HG02610 (cell line): ENCODE measurements at regions not wholly inside any gene's neighbourhood (a gene's known extent, or its start where the extent isn't known, plus 50 kb on each side); places are given as distances from the start of the nearest gene placed in this dataset.
"Not testable (repeated sequence)": the region's sequence is repeated elsewhere in the genome, so short reads cannot be mapped to it uniquely, and the experiment has no call there.

Source experiments
- ATAC-seq: cut with Tn5 transposase; IDR thresholded peaks from one replicate; pipeline ENCODE4 v1.9.1; 2021; ENCODE audit warnings: mild to moderate bottlenecking, moderate library complexity; ENCODE audit not compliant: unreplicated experiment

DNA sequence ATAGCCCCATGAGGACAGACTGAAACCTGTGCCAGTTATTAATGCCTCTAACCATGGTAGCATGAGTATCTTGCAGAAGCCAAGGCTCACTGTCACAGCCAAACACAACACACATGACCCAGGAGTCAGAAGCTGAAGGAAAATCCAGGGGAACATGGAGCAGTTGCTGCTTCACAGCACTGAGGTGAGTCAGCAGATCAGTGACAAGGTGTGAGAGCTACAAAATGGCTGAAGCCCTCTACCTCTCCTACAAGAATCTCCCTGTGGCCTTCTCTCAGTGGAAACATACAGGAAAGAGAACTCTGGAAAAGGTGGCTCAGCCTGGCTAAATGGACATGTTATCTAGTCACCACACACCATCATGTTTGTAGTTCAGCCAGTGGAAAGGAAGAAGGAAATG is 93.5 kb downstream of the NAB1 start:
- ATAC-seq, result no peak

DNA sequence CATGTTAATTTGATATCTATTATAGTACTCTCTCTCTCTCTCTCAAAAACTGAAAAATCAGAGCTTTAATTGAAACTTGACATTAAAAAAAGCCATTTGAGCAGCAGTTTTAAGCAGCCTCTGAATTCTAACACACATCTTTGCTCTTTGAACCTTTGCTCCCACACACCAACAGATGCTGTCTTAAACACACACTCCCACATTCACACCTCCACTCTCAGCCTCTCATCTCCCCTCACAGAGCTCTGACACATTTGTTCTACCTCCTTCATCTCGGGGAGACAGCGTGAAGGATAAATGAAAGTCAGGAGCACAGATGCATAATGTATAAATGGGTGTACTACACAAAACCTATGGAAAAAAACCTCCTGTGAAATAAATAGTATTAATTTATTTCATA is 95.2 kb downstream of the NAB1 start:
- no peak for ATAC-seq

DNA sequence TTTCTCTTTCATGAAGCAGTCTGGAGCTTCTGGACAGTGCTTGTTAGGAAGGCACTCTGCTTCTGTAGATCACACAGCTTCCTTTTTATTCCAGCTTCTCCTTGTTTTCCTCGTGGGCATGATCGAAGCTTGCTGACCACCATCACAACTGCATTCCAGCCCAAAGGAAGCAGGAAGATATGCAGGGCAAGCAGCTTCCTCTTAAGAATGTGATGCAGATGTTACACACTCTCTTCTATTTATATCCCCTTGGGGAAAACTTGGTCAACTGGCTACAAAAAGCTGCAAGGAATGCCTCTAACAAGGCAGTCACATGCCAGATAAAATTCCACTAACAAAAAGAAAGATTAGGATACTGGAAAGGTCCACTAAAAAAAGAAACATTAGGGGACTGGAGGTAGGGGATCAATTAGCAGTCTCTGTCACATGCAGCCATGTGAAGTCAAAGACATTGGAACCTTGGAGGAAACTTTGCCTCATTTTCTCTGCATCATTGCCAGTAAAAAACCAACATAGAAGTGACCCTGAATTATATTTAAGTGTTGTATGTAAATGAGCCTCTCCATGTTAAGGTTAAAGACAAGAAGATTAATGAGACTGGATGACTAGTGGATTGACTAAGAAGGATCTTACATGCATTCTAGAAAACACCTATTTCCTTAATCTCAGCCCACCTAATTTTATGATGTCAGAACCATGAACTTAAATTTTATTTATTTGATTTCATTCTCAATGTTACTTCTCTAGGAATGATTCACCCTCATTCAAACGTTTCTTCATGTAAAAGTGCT is 98.3 kb downstream of the NAB1 start:
- ATAC-seq, result no peak

- ATAC-seq, result no peak
Observed at GRCh38 chr2:190748966-190749365, 100.1 kb downstream of the NAB1 start.

GRCh38 chr2:190755772-190756415 is 107.0 kb downstream of the NAB1 start:
- no peak for ATAC-seq

- no peak for ATAC-seq
Observed at GRCh38 chr2:190759749-190760213, 110.9 kb downstream of the NAB1 start.

- ATAC-seq, result not testable (repeated sequence)
Observed at GRCh38 chr2:190760353-190761150, 111.7 kb downstream of the NAB1 start.

GRCh38 chr2:190761216-190761615 is 112.3 kb downstream of the NAB1 start:
- not testable (repeated sequence) for ATAC-seq

DNA sequence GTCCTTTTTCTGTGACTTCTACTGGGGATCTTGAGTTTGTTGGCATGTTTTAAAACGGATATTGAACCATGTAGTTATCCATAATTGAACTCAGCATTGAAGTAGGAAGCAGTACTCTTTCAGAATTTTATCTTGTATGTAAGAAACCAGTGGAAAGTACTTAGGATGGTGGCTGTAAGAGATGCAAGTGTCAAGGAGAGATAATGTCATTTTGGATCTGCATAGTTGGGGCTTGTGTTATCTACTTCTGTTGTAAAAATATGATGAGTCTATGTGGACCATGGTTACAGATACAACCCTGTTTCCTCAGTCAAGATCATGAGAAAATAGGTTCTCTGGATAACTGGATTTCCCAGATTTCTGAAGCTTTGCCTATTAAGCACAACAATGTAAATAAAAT is 113.7 kb downstream of the NAB1 start:
- ATAC-seq, result no peak

DNA sequence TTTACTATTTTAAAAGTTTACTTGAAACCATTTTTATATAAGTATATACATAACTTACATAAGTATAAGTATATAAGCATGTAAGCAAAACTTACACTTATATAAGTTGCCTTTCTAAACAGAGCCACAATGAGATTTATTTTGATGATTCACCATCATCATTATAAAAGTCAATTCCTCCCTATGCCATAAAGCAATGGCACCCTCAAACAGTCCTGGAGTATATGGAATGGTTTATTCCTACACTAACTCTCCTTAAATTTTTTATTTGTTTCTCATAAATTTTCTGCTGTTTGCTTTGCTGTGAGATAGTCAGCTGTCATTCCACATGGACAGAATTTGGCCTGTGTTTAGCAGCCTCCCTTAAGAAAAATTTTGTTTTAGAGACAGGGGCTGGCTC is 114.2 kb downstream of the NAB1 start:
- no peak for ATAC-seq

GRCh38 chr2:190763901-190764514 is 115.1 kb downstream of the NAB1 start:
- ATAC-seq, result peak; percentile 87

DNA sequence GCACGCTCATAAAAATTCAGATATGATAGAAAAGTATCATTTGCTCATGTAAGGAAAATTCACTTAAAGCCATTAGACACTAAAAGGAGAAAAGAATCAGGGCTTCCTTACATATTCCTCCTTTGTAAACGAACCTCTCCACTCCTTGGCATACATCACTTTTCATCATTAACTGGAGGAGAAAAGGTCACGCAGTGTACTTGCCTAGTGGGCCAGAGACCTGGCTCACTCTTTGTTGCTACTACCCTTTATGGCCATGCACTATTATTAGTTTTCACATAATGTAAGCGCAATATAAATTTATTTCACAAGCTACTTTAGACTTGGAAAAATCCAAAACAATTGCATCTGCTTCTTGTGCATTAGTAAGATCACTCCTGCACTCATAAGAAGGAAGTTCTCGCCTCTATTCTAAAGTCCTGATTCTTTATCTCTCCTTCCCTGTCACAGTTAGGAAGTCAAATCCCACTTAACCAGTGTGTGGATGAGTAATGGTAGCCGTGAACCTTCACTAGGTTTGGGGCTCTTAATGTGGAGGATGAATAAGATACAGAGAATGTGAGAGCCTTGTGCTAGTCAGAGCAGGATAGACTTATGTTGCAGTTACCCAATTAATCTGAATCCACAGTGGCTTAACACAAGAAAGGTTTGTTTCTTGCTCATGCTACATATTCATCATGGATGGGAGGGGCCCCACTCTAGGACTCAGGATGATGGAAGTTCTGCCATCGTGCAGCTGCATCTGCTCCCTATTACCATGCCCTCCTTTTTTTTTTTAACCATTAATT is 115.0 kb upstream of the GLS start:
- ATAC-seq, result no peak

DNA sequence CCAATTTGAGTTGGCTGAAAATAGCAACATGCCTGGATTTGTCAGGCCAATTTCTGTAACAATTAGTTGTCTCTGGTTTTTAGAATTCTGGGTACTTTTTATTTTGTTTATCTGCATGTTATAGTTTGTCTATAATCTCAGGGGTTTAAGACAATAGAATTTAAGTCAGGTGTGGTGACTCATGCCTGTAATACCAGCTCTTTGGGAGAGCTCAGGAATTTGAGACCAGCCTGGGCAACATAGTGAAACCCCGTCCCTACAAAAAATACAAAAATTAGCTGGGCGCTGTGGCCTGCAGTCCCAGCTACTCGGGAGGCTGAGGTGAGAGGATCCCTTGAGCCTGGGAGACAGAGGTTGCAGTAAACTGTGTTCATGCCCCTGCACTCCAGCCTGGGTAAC is 114.4 kb upstream of the GLS start:
- no peak for ATAC-seq

GRCh38 chr2:190766595-190766994 is 114.0 kb upstream of the GLS start:
- ATAC-seq, result no peak

DNA sequence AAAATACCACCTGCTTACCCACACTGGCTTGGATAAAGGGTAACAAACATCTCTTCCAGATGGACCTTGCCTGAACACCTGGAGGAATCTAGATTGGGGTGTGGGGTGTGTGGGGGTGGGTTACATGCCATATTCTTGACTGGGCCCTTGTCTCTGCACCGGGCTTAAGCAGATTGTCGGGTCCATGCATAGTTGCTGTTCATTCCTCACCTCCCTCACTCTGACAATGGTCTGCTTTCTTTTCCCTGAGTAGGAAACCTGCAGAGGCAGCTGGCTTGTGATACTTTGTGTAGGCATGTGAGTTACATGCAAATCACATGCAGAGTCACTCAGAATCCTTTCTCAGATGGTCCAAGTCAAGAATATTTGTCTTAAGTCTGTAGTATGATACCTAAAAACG is 112.8 kb upstream of the GLS start:
- ATAC-seq, result no peak

DNA sequence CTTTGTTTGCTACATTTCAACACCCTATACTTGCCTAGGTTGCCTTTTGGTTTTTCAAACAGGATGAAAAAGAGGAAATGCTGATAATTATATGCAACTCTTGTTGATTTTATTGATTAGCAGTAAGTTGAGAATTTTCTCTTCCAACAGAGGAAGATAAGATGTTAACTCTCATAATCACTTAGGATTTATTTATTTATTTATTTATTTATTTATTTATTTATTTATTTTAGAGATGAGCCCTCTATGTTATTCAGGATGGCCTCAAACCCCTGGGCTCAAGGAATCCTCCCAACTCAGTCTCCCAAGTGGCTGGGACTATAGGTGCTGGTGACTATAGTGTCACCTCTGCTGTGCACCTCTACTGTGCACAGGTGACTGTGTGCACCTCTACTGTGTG is 111.4 kb upstream of the GLS start:
- no peak for ATAC-seq

GRCh38 chr2:190771726-190772125 is 108.9 kb upstream of the GLS start:
- no peak for ATAC-seq

DNA sequence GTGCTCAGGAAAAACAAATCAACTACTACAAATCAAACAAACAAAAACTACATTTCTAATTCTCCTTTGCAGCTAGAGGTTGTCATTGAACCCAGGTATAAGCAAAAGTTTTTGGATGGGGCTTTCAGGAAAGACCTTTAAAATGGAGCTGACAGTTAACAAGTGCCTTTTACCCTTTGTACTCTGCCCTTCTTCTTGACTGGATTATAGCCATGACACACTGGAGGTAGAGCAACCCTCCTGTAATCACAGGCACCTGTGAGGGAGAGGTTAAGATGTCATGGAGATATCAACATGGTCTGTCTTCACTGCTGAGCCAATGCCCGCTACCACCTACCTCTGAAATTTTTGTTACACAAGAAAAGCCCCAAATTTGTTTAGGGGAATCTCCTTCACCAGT is 100.0 kb upstream of the GLS start:
- no peak for ATAC-seq

DNA sequence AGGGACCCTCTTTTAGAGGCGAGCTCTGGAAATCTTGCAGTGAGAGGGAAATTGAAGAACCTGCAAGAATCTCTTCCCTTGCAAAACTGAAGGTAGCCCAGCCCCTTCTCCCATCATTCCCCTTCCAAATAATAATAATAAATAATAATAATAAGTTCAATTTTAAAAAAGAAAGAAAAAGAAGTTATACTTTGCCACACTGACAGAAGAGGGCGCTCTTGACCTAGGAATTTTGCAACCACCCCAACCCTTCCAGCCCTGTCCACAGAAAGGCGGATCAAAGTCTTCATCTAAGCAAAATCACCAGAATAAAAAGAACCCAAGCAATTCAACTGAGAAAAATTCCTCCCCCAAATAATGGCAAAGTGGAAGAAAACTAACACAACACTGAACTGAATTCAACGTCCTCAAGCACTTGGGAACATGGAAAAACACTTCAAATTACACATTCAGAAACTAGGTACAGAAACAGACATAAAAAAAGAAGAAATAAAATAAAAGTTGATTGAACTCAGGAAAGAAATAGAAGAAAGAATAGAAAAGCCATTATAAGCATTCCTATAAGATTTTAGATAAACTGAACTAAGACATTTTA is 98.9 kb upstream of the GLS start:
- ATAC-seq, result no peak

DNA sequence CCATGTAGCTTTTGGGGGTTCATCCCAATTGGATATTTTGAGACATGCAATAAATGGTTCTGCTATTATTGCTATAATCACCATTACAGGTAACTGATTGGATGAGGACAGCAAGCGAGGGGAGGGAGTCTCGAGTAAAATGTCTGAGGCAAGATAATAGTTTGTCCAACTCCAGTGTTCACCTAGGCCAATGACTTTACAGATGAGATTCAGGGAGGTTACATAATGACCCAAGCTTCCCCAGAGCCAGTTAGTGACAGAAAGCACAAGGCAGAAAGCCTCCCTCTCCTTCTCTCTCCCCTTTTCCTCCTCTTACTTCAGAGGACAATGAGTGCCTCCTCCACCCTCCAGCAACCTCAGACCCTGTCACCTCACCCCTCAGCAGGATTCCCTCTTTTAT is 98.4 kb upstream of the GLS start:
- ATAC-seq, result no peak
